ENCODE measurements at regions not wholly inside any gene's neighbourhood (a gene's known extent, or its start where the extent isn't known, plus 50 kb on each side); places are given as distances from the start of the nearest gene placed in this dataset.

DNA sequence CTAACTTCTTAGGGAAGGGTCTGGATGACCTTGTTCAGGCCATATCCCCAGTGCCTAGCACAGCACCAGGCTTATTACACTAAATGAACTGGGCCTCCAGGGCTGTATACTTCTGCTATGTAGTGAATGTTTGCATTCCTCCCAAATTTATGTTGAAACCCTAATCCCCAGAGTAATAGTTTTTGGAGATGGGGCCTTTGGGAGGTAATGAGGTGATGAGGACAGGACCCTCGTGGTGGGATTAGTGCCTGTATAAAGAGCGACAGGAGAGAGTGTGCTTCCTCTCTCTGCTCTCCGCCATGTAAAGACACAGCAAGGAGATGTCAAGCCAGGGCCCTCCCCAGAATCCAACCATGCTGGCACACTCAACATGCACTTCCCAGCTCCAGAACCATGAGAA, 148.3 kb downstream of the SEC61B start:
- TF ChIP-seq, protein P1, sequence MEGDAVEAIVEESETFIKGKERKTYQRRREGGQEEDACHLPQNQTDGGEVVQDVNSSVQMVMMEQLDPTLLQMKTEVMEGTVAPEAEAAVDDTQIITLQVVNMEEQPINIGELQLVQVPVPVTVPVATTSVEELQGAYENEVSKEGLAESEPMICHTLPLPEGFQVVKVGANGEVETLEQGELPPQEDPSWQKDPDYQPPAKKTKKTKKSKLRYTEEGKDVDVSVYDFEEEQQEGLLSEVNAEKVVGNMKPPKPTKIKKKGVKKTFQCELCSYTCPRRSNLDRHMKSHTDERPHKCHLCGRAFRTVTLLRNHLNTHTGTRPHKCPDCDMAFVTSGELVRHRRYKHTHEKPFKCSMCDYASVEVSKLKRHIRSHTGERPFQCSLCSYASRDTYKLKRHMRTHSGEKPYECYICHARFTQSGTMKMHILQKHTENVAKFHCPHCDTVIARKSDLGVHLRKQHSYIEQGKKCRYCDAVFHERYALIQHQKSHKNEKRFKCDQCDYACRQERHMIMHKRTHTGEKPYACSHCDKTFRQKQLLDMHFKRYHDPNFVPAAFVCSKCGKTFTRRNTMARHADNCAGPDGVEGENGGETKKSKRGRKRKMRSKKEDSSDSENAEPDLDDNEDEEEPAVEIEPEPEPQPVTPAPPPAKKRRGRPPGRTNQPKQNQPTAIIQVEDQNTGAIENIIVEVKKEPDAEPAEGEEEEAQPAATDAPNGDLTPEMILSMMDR (IDR thresholded peaks at IDR 0.05) = no peak
- TF ChIP-seq POLR2A (IDR thresholded peaks at IDR 0.05) = no peak

Measured in vagina (tissue), 2 donors.